Neuronal stem cell (in vitro differentiated cells): ENCODE measurements at regions not wholly inside any gene's neighbourhood (a gene's known extent, or its start where the extent isn't known, plus 50 kb on each side); places are given as distances from the start of the nearest gene placed in this dataset.
"Not testable (repeated sequence)": the region's sequence is repeated elsewhere in the genome, so short reads cannot be mapped to it uniquely, and the experiment has no call there.

ENCODE experiments used
- DNase-seq: peaks from one replicate; pipeline ENCODE4 v3.0.0-alpha.2; 2013; ENCODE audit warnings: low spot score
- H2AFZ ChIP-seq: one replicate; pipeline ENCODE4 v1.6.1; 2013; ENCODE audit warnings: mild to moderate bottlenecking, low read length, inconsistent platforms
- H2AK5ac ChIP-seq: 2 replicates; pipeline ENCODE4 v1.6.1; 2013; ENCODE audit warnings: low read depth, mild to moderate bottlenecking, inconsistent platforms, low read length, moderate library complexity, mixed read lengths
- H2BK120ac ChIP-seq: 2 replicates; pipeline ENCODE4 v1.6.1; 2013; ENCODE audit warnings: low read depth, mild to moderate bottlenecking, inconsistent platforms, low read length, moderate library complexity, mixed read lengths
- H2BK12ac ChIP-seq: one replicate; pipeline ENCODE4 v1.6.1; 2013; ENCODE audit warnings: low read length, inconsistent platforms
- H2BK15ac ChIP-seq: 2 replicates; pipeline ENCODE4 v1.6.1; 2013; ENCODE audit warnings: mild to moderate bottlenecking, low read length, inconsistent platforms, mixed read lengths
- H2BK5ac ChIP-seq: one replicate; pipeline ENCODE4 v1.6.1; 2013; ENCODE audit warnings: inconsistent platforms, mild to moderate bottlenecking, low read length, moderate library complexity
- H3K14ac ChIP-seq: one replicate; pipeline ENCODE4 v1.6.1; 2013; ENCODE audit warnings: low read length, inconsistent platforms
- H3K18ac ChIP-seq: 2 replicates; pipeline ENCODE4 v1.6.1; 2013; ENCODE audit warnings: low read length, inconsistent platforms
- H3K23ac ChIP-seq: 2 replicates; pipeline ENCODE4 v1.6.1; 2013; ENCODE audit warnings: low read depth, mild to moderate bottlenecking, mixed read lengths, low read length, inconsistent platforms; ENCODE audit not compliant: poor library complexity
- H3K27ac ChIP-seq: replicated peaks from 3 replicates; pipeline ENCODE4 v1.5.1; 2013; ENCODE audit warnings: low read length, inconsistent platforms
- H3K27me3 ChIP-seq, 3 experiments: 2 replicates each; pipeline ENCODE4 v1.6.1; 2013; ENCODE audit warnings: low read length in 3 of 3, mild to moderate bottlenecking in 2 of 3, inconsistent platforms in 1 of 3, low read depth in 1 of 3, mixed read lengths in 1 of 3, moderate library complexity in 1 of 3; ENCODE audit not compliant: control insufficient read depth in 3 of 3, insufficient read depth in 3 of 3
- H3K36me3 ChIP-seq, 2 donors: replicated peaks in 1 of 2; 2 replicates each; pipeline ENCODE4 v1.6.1; 2013; ENCODE audit warnings: low read length in 2 of 2; ENCODE audit not compliant: control insufficient read depth in 2 of 2, insufficient read depth in 2 of 2
- H3K4ac ChIP-seq: 2 replicates; pipeline ENCODE4 v1.6.1; 2013; ENCODE audit warnings: inconsistent platforms, mild to moderate bottlenecking, low read length, moderate library complexity
- H3K4me1 ChIP-seq, 2 donors: 1 replicate in 1 of 2; 2 replicates in 1 of 2; pipeline ENCODE4 v1.6.1; 2013; ENCODE audit warnings: low read length in 2 of 2, low read depth in 1 of 2; ENCODE audit not compliant: control insufficient read depth in 2 of 2, insufficient read depth in 1 of 2
- H3K4me2 ChIP-seq: one replicate; pipeline ENCODE4 v1.6.1; 2013; ENCODE audit warnings: mild to moderate bottlenecking, low read length, inconsistent platforms; ENCODE audit not compliant: insufficient read depth, poor library complexity, severe bottlenecking
- H3K4me3 ChIP-seq, 2 donors: 2 replicates each; pipeline ENCODE4 v1.5.1; 2013; ENCODE audit warnings: low read length in 2 of 2, mild to moderate bottlenecking in 2 of 2, inconsistent platforms in 1 of 2, moderate library complexity in 1 of 2
- H3K79me1 ChIP-seq: one replicate; pipeline ENCODE4 v1.6.1; 2013; ENCODE audit warnings: low read depth, mild to moderate bottlenecking, inconsistent platforms, low read length, moderate library complexity
- H3K9ac ChIP-seq: one replicate; pipeline ENCODE4 v1.6.1; 2013; ENCODE audit warnings: mild to moderate bottlenecking, low read depth, low read length, inconsistent platforms; ENCODE audit not compliant: poor library complexity
- H3K9me3 ChIP-seq, 2 donors: replicated peaks in 1 of 2; 2 replicates each; pipeline versions ENCODE3 to v1.6.1; 2013; ENCODE audit warnings: low read length in 2 of 2, mild to moderate bottlenecking in 2 of 2, inconsistent platforms in 1 of 2, low read depth in 1 of 2, mixed read lengths in 1 of 2, moderate library complexity in 1 of 2; ENCODE audit not compliant: control insufficient read depth in 2 of 2, insufficient read depth in 1 of 2
- H4K8ac ChIP-seq: one replicate; pipeline ENCODE4 v1.6.1; 2013; ENCODE audit warnings: low read depth, mild to moderate bottlenecking, inconsistent platforms, low read length, moderate library complexity
- H4K91ac ChIP-seq: one replicate; pipeline ENCODE4 v1.6.1; 2013; ENCODE audit warnings: low read length, low read depth, mild to moderate bottlenecking, inconsistent platforms; ENCODE audit not compliant: poor library complexity
- WGBS, 2 donors: extraction: QIAGEN DNeasy Blood & Tissue Kit; methylation state at CpG; one replicate each; pipeline ENCODE4 v1.1.7; 2013; ENCODE audit warnings: missing lambda C conversion rate in 2 of 2, mixed read lengths in 1 of 2; ENCODE audit not compliant: insufficient read length in 2 of 2, insufficient replicate concordance in 1 of 2; ENCODE audit errors: extremely low coverage in 2 of 2; 5-methylcytosine and 5-hydroxymethylcytosine counted together

DNA sequence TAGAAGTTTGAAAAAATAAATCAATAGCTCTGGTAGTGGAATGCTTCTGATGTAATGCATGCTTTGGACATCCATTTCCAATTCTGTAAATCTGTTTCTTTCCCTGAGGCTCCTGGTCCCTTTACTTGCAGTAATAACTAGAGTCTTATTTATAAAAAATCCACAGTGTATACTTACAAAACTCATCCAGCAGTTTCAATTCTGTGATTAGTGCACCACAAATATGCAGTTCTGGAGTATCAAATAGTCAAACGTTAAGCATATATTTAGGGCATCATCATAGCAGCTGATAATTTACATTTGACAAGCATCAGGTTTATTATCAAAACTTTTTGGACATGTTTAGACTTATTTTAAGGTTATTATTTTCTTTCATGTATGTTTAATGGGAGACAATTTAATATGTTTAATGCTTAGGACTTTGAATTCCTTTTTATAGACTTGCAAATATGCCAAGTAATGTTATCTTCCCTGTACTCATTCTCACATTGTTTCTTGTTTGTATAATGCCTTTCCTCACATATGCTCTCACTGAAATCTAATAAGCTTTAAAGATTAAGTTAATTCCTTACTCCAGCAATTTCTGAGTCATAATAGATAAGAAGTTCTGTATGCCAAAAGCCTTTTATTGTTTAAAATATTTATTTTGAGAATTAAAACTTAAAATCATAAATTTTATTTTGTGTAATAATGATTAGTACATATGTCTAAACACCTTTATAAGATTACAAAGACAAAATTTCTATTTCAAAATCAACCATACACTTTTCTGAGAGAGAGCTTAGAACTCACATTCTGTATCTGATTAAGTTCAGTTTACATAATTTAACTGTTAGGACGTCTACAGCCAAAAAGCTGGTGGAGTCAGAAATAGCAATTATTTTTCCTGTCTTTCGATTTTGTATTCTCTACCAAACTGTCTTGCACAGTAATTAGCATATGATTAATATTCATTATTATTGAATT lies 341.5 kb upstream of the TMEFF2 start:
- WGBS, 2 donors, result no CpG with 5 or more reads among the region's 3 CpGs
- no peak overlapping the region for H3K23ac ChIP-seq
- no peak overlapping the region for H3K4me2 ChIP-seq
- H2BK12ac ChIP-seq, result no peak overlapping the region
- H4K8ac ChIP-seq, result no peak overlapping the region
- H3K4me1 ChIP-seq, result no peaks in the 10 kb centered on the region
- no peaks in the 10 kb centered on the region for H3K36me3 ChIP-seq
- no peak overlapping the region for H3K18ac ChIP-seq
- H3K9ac ChIP-seq, result no peak overlapping the region
- H3K4me3 ChIP-seq, result no peak overlapping the region
- no peak overlapping the region for H2BK5ac ChIP-seq
- H3K27ac ChIP-seq, result no peak overlapping the region
- H4K91ac ChIP-seq, result no peak overlapping the region
- no peak overlapping the region for H2AK5ac ChIP-seq
- H3K27me3 ChIP-seq, result no peaks in the 10 kb centered on the region
- no peak overlapping the region for H3K4ac ChIP-seq
- no peaks in the 10 kb centered on the region for H3K9me3 ChIP-seq
- H2BK120ac ChIP-seq, result no peak overlapping the region
- no peak for DNase-seq
- no peaks in the 10 kb centered on the region for H3K79me1 ChIP-seq
- no peak overlapping the region for H2AFZ ChIP-seq
- H3K14ac ChIP-seq, result no peak overlapping the region
- no peak overlapping the region for H2BK15ac ChIP-seq

DNA sequence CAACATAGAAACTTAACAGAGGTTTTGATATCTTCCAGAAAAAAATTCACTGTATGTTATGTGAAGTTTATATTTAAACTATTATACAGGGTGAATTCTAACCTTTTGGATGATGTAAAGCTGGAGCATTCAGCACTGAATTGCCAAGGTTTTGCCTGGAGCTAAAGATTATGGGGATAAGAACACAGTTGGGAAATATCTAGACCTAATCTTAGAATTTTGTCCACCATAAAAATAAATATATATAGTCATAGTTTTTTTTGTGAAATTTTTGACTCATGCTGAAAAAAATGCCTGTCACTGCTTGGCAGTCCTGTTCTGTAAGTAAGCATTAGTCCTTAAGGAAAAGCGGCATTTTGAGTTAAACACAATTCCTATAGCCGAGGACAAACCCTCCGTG lies 339.3 kb upstream of the TMEFF2 start:
- Histone ChIP-seq H3K36me3 (no peaks in the 10 kb centered on the region), H3K4me2 (no peak overlapping the region), H3K27me3 (no peaks in the 10 kb centered on the region), H4K8ac (no peak overlapping the region), H3K18ac (no peak overlapping the region), H3K4me3 (no peak overlapping the region), H2BK5ac (no peak overlapping the region), H2BK12ac (no peak overlapping the region), H4K91ac (no peak overlapping the region), H2BK15ac (no peak overlapping the region), H2AFZ (no peak overlapping the region), H2BK120ac (no peak overlapping the region), H3K23ac (no peak overlapping the region), H3K27ac (no peak overlapping the region), H2AK5ac (no peak overlapping the region), H3K4ac (no peak overlapping the region), H3K9ac (no peak overlapping the region), H3K4me1 (no peaks in the 10 kb centered on the region), H3K79me1 (no peaks in the 10 kb centered on the region), H3K9me3 (no peaks in the 10 kb centered on the region), H3K14ac (no peak overlapping the region)
- no CpG with 5 or more reads among the region's 3 CpGs for WGBS, 2 donors
- DNase-seq, result no peak

DNA sequence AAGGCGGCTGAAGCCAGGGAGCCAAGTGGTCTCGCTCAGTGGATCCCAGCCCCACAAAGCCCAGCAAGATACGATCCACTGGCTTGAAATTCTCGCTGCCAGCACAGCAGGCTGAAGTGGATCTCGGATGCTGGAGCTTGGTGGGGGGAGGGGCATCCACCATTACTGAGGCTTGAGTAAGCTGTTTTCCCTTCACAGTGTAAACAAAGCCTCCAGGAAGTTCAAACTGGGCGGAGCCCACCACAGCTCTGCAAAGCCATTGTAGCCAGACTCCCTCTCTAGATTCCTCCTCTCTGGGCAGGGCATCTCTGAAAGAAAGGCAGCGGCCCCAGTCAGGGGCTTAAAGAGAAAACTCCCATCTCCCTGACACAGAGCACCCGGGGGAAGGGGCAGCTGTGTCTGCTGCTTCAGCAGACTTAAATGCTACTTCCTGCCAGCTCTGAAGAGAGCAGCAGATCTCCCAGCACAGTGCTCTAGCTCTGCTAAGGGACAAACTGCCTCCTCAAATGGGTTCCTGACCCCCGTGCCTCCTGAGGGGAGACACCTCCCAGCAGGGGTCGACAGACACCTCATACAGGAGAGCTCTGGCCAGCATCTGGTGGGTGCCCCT lies 330.0 kb upstream of the TMEFF2 start:
- not testable (repeated sequence) for H2AK5ac ChIP-seq

DNA sequence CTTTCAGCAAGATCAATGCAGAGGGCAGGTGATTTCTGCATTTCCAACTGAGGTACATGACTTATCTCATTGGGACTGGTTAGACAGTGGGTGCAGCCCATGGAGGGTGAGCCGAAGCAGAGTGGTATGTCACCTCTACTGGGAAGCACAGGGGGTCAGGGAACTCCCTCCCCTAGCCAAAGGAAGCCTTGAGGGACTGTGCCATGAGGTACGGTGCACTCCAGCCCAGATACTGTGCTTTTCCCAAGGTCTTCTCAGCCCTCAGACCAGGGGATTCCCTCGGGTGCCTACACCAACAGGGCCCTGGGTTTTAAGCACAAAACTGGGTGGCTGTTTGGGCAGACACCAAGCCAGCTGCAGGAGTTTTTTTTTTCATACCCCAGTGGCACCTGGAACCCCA lies 329.5 kb upstream of the TMEFF2 start:
- not testable (repeated sequence) for H3K4me3 ChIP-seq, H3K18ac ChIP-seq, H3K27me3 ChIP-seq, H2BK120ac ChIP-seq, H3K36me3 ChIP-seq, H4K91ac ChIP-seq, DNase-seq, H3K9me3 ChIP-seq, H3K14ac ChIP-seq, H2BK5ac ChIP-seq, H3K4me2 ChIP-seq, H3K79me1 ChIP-seq, H3K4me1 ChIP-seq, H2BK15ac ChIP-seq, H3K23ac ChIP-seq, H3K9ac ChIP-seq, H3K27ac ChIP-seq, H3K4ac ChIP-seq, H2AK5ac ChIP-seq, H2BK12ac ChIP-seq, H4K8ac ChIP-seq
- peak overlapping the region; percentile 75 for H2AFZ ChIP-seq
- no CpG with 5 or more reads among the region's 3 CpGs for WGBS, 2 donors

More for the DNA sequence above, 330.0 kb upstream of the TMEFF2 start:
- H3K14ac ChIP-seq, H3K9ac ChIP-seq, H3K27me3 ChIP-seq, H2BK12ac ChIP-seq, H3K4me1 ChIP-seq, H3K18ac ChIP-seq, H4K91ac ChIP-seq, H3K36me3 ChIP-seq, H4K8ac ChIP-seq, H3K4ac ChIP-seq, H3K9me3 ChIP-seq, H2BK5ac ChIP-seq, H3K79me1 ChIP-seq, H3K4me3 ChIP-seq, H2BK120ac ChIP-seq, H3K23ac ChIP-seq, DNase-seq, H2BK15ac ChIP-seq, H3K4me2 ChIP-seq, H3K27ac ChIP-seq: not testable (repeated sequence)
- peak overlapping the region; percentile 75 for H2AFZ ChIP-seq
- WGBS, 2 donors, result no CpG with 5 or more reads among the region's 10 CpGs
